Activated CD4-positive, alpha-beta T cell treated with anti-CD3 and anti-CD28 coated beads, Interleukin-2, amount 10 ng/mL, durations not matched to agents 24 days and 14 days (primary cell): ENCODE measurements at regions not wholly inside any gene's neighbourhood (a gene's known extent, or its start where the extent isn't known, plus 50 kb on each side); places are given as distances from the start of the nearest gene placed in this dataset.
"Not testable (repeated sequence)": the region's sequence is repeated elsewhere in the genome, so short reads cannot be mapped to it uniquely, and the experiment has no call there.

Experiments
- DNase-seq: peaks from one replicate; pipeline ENCODE4 v3.0.0; 2022
- H3K27ac Mint-ChIP-seq: one replicate; pipeline ENCODE4 v1.8.0; 2022; ENCODE audit warnings: mild to moderate bottlenecking, mixed read lengths
- H3K27me3 Mint-ChIP-seq: one replicate; pipeline ENCODE4 v1.8.0; 2022; ENCODE audit warnings: mixed read lengths
- H3K36me3 Mint-ChIP-seq: one replicate; pipeline ENCODE4 v1.8.0; 2022; ENCODE audit warnings: low read depth, mild to moderate bottlenecking, mixed read lengths
- H3K4me1 Mint-ChIP-seq: one replicate; pipeline ENCODE4 v1.8.0; 2021; ENCODE audit warnings: mixed read lengths
- H3K4me3 Mint-ChIP-seq: one replicate; pipeline ENCODE4 v1.8.0; 2022; ENCODE audit warnings: mild to moderate bottlenecking, moderate library complexity, mixed read lengths
- H3K9me3 Mint-ChIP-seq: one replicate; pipeline ENCODE4 v1.8.0; 2021; ENCODE audit warnings: mixed read lengths
- intact Hi-C: fragments of 100-400 bp; cut with micrococcal nuclease; formaldehyde crosslinking; loops from one replicate; pipeline ENCODE4 v1.15.1; 2023

GRCh38 chr13:90706631-90707030, 640.9 kb upstream of the MIR17HG start:
- Mint-ChIP-seq H3K27me3 (no peaks in the 10 kb centered on the region), H3K36me3 (no peaks in the 10 kb centered on the region), H3K4me3 (no peak overlapping the region), H3K9me3 (no peaks in the 10 kb centered on the region), H3K4me1 (no peaks in the 10 kb centered on the region), H3K27ac (no peak overlapping the region)
- DNase-seq, result no peak
- intact Hi-C loops, result no loop called here

- intact Hi-C loops, result no loop called here
- H3K27me3 Mint-ChIP-seq, result no peaks in the 10 kb centered on the region
- no peaks in the 10 kb centered on the region for H3K9me3 Mint-ChIP-seq
- no peak overlapping the region for H3K27ac Mint-ChIP-seq
- H3K4me1 Mint-ChIP-seq, result no peaks in the 10 kb centered on the region
- H3K36me3 Mint-ChIP-seq, result no peaks in the 10 kb centered on the region
- H3K4me3 Mint-ChIP-seq, result no peak overlapping the region
- no peak for DNase-seq
Measured at GRCh38 chr13:90708128-90708527, 639.4 kb upstream of the MIR17HG start.

GRCh38 chr13:90709319-90709718, 638.2 kb upstream of the MIR17HG start:
- intact Hi-C loops, result no loop called here
- Mint-ChIP-seq H3K27ac (no peak overlapping the region), H3K36me3 (no peaks in the 10 kb centered on the region), H3K27me3 (no peaks in the 10 kb centered on the region), H3K4me1 (no peaks in the 10 kb centered on the region), H3K4me3 (no peak overlapping the region), H3K9me3 (no peaks in the 10 kb centered on the region)
- DNase-seq, result no peak

GRCh38 chr13:90710164-90710759, 637.2 kb upstream of the MIR17HG start:
- no peak for DNase-seq
- Mint-ChIP-seq H3K27ac (no peak overlapping the region), H3K4me1 (no peaks in the 10 kb centered on the region), H3K4me3 (no peak overlapping the region), H3K36me3 (no peaks in the 10 kb centered on the region), H3K27me3 (no peaks in the 10 kb centered on the region), H3K9me3 (no peaks in the 10 kb centered on the region)
- intact Hi-C loops, result no loop called here

- Mint-ChIP-seq H3K4me1 (no peaks in the 10 kb centered on the region), H3K9me3 (no peaks in the 10 kb centered on the region), H3K27me3 (no peaks in the 10 kb centered on the region), H3K4me3 (no peak overlapping the region), H3K27ac (no peak overlapping the region), H3K36me3 (no peaks in the 10 kb centered on the region)
- DNase-seq, result no peak
- intact Hi-C loops, result no loop called here
Measured at GRCh38 chr13:90713441-90714133, 633.9 kb upstream of the MIR17HG start.

- no peak for DNase-seq
- Mint-ChIP-seq H3K36me3 (no peaks in the 10 kb centered on the region), H3K27ac (no peak overlapping the region), H3K9me3 (no peaks in the 10 kb centered on the region), H3K27me3 (no peaks in the 10 kb centered on the region), H3K4me3 (no peak overlapping the region), H3K4me1 (no peaks in the 10 kb centered on the region)
- intact Hi-C loops, result no loop called here
Measured at GRCh38 chr13:90715485-90715884, 632.0 kb upstream of the MIR17HG start.

- Mint-ChIP-seq H3K27me3 (no peaks in the 10 kb centered on the region), H3K4me3 (no peak overlapping the region), H3K4me1 (no peaks in the 10 kb centered on the region), H3K27ac (no peak overlapping the region), H3K36me3 (no peaks in the 10 kb centered on the region), H3K9me3 (no peaks in the 10 kb centered on the region)
- DNase-seq, result no peak
- intact Hi-C loops, result no loop called here
Measured at GRCh38 chr13:90717451-90717936, 630.0 kb upstream of the MIR17HG start.

GRCh38 chr13:90719461-90719860, 628.0 kb upstream of the MIR17HG start:
- DNase-seq, result no peak
- Mint-ChIP-seq H3K27ac (no peak overlapping the region), H3K27me3 (no peaks in the 10 kb centered on the region), H3K36me3 (no peaks in the 10 kb centered on the region), H3K4me1 (no peaks in the 10 kb centered on the region), H3K4me3 (no peak overlapping the region), H3K9me3 (no peaks in the 10 kb centered on the region)
- intact Hi-C loops, result no loop called here

- H3K4me1 Mint-ChIP-seq, result no peaks in the 10 kb centered on the region
- DNase-seq, result no peak
- no peaks in the 10 kb centered on the region for H3K9me3 Mint-ChIP-seq
- intact Hi-C loops, result no loop called here
- H3K36me3 Mint-ChIP-seq, result no peaks in the 10 kb centered on the region
- no peaks in the 10 kb centered on the region for H3K27me3 Mint-ChIP-seq
- no peak overlapping the region for H3K4me3 Mint-ChIP-seq
- no peak overlapping the region for H3K27ac Mint-ChIP-seq
Measured at GRCh38 chr13:90721937-90722336, 625.5 kb upstream of the MIR17HG start.

- Mint-ChIP-seq H3K9me3 (no peaks in the 10 kb centered on the region), H3K27me3 (no peaks in the 10 kb centered on the region), H3K4me1 (no peaks in the 10 kb centered on the region), H3K36me3 (no peaks in the 10 kb centered on the region), H3K4me3 (no peak overlapping the region), H3K27ac (no peak overlapping the region)
- DNase-seq, result no peak
- intact Hi-C loops, result no loop called here
Measured at GRCh38 chr13:90723381-90723780, 624.1 kb upstream of the MIR17HG start.

GRCh38 chr13:90726375-90726774, 621.1 kb upstream of the MIR17HG start:
- H3K4me1 Mint-ChIP-seq, result no peaks in the 10 kb centered on the region
- intact Hi-C loops, result no loop called here
- H3K27ac Mint-ChIP-seq, result no peak overlapping the region
- peaks cover 5% of the 10 kb centered on the region for H3K9me3 Mint-ChIP-seq
- no peak for DNase-seq
- H3K36me3 Mint-ChIP-seq, result no peaks in the 10 kb centered on the region
- H3K27me3 Mint-ChIP-seq, result no peaks in the 10 kb centered on the region
- H3K4me3 Mint-ChIP-seq, result no peak overlapping the region

GRCh38 chr13:90732049-90732448, 615.4 kb upstream of the MIR17HG start:
- Mint-ChIP-seq H3K36me3 (no peaks in the 10 kb centered on the region), H3K27ac (no peak overlapping the region), H3K9me3 (peaks cover 8% of the 10 kb centered on the region), H3K4me1 (no peaks in the 10 kb centered on the region), H3K4me3 (no peak overlapping the region), H3K27me3 (no peaks in the 10 kb centered on the region)
- no peak for DNase-seq
- intact Hi-C loops, result no loop called here

- H3K9me3 Mint-ChIP-seq, result peaks cover 11% of the 10 kb centered on the region
- H3K27me3 Mint-ChIP-seq, H3K36me3 Mint-ChIP-seq, DNase-seq, H3K4me3 Mint-ChIP-seq, H3K27ac Mint-ChIP-seq, H3K4me1 Mint-ChIP-seq, intact Hi-C loops: not testable (repeated sequence)
Measured at GRCh38 chr13:90734497-90734896, 613.0 kb upstream of the MIR17HG start.

GRCh38 chr13:90738881-90739280, 608.6 kb upstream of the MIR17HG start:
- H3K27me3 Mint-ChIP-seq, result no peaks in the 10 kb centered on the region
- no peaks in the 10 kb centered on the region for H3K4me1 Mint-ChIP-seq
- H3K9me3 Mint-ChIP-seq, result peaks cover 6% of the 10 kb centered on the region
- intact Hi-C loops, result no loop called here
- H3K4me3 Mint-ChIP-seq, result no peak overlapping the region
- no peak overlapping the region for H3K27ac Mint-ChIP-seq
- no peaks in the 10 kb centered on the region for H3K36me3 Mint-ChIP-seq
- no peak for DNase-seq

- Mint-ChIP-seq H3K27me3 (no peaks in the 10 kb centered on the region), H3K36me3 (no peaks in the 10 kb centered on the region), H3K4me3 (no peak overlapping the region), H3K9me3 (peaks cover 3% of the 10 kb centered on the region), H3K27ac (no peak overlapping the region), H3K4me1 (no peaks in the 10 kb centered on the region)
- intact Hi-C loops, result no loop called here
- DNase-seq, result no peak
Measured at GRCh38 chr13:90740099-90740498, 607.4 kb upstream of the MIR17HG start.
